SKM-1 treated with dmso at 0.1 percent for 144 hours (cell line): ENCODE measurements at regions not wholly inside any gene's neighbourhood (a gene's known extent, or its start where the extent isn't known, plus 50 kb on each side); places are given as distances from the start of the nearest gene placed in this dataset.
"Not testable (repeated sequence)": the region's sequence is repeated elsewhere in the genome, so short reads cannot be mapped to it uniquely, and the experiment has no call there.

Experiments used
- DNase-seq: peaks from one replicate; lab custom pipeline; 2025; ENCODE audit not compliant: unreplicated experiment; lab: John Stamatoyannopoulos, UW

DNA sequence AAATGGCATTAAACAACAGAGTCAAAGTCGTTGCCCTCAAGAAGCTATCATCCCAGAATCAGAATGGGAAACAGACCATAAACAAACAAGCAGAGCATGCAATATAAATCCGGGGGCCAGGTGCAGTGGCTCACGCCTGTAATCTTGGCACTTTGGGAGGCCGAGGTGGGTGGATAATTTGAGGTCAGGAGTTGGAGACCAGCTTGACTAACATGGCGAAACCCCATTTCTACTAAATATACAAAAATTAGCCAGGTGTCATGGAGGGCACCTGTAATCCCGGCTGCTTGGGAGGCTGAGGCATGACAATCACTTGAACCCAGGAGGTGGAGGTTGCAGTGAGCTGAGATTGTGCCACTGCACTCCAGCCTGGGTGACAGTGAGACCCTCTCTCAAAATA, 249.8 kb downstream of the CYRIA start:
- DNase-seq: not testable (repeated sequence)

DNA sequence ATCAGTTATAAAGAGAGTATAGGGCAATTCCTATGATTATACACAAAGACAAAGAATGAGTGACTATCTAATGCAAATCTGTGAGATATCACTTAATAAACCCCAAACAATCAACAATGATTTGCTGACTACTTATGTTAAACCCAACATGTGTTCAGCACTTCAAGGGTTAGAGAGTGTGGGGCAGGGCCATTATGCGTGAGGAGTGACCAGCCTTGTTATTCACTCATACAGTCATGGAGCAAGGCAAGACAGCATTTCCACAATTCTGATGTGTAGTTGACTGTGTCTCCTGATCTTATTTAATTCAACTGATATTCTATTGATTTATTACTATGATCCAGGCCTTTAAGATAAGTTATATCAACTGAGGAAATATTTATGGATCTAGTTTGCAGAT, 251.7 kb downstream of the CYRIA start:
- no peak for DNase-seq

DNA sequence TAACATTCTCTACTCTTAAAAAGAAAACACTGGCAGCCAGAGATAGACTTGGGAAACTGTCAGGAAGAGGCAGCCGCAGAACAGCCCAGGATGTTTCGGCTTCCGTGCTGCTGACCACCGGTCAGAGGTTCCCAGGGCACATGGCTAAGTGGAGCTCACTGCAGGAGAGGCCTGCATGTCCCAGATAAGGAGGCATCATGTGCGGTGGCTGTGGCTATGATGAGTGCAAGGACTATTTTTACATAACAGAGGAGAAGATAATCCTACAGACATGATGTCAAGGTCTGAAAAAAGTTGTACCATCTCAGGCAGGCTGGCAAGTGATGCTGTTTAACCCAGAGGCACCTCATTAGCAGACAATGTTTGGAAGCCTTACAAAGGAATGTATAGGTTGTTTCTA, 252.3 kb downstream of the CYRIA start:
- no peak for DNase-seq

DNA sequence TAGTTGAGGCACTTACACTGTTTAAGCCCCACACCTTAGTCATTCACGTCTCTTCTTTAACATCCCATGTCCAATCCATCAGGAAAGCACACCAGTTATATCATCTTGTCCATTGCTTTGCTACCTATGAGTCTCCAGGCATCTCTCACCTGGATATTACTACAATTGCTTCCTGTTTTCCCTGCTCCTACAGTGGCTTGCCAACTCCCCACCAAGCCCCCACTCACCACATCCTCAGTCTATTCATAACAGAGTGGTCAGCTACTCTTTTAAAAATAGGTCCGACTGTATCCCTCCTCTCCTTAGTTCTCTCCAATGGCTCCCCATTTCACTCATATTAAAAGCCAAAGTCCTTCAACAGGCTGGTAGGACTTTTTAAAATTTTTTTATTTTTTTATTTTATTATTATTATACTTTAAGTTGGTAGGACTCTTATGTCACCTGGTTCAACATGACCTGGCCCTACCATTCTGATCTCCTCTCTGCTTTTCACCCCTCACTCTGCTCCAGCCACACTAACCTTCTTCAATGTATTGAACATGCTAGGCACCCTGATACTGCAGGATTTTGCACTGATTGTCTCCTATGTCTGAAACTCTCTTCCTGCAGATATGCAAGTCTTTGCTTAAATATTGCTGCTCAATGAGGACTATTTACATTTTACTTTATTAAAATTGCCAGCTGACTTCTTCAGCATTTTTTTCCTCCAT, 253.2 kb downstream of the CYRIA start:
- no peak for DNase-seq

DNA sequence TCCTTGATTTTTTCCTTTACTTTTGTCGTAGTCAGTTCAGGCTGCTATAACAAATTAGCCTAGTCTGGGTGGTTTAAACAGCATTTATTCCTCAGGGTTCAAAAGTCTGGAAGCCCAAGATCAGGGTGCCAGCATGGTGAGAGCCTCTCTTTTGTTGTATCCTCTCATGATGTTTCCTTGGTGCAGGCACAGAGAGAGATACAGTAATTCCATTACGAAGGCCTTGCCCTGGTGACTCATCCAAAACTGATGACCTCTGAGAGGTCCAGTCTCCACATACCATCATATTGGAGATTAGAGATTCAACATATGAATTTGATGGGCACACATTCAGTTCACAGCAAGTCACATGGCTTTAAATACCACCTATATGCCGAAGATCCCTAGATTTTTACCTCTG, 253.8 kb downstream of the CYRIA start:
- DNase-seq: no peak

DNA sequence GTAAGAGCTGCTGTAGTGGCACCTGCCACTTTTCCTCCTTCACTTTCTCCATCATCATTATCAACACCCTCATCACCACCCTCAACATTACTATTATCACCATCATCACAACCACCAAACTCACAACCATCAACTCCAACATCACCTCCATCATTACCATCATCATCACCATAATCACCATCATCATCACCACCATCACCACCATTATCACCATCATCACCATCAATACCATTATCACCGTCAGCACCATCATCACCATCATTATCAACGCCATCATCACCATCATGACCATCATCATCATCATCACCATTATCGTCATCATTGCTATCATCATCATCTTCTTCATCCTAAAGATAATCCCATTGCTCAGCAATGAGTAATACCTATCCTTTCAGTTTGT, 255.8 kb downstream of the CYRIA start:
- DNase-seq: no peak

DNA sequence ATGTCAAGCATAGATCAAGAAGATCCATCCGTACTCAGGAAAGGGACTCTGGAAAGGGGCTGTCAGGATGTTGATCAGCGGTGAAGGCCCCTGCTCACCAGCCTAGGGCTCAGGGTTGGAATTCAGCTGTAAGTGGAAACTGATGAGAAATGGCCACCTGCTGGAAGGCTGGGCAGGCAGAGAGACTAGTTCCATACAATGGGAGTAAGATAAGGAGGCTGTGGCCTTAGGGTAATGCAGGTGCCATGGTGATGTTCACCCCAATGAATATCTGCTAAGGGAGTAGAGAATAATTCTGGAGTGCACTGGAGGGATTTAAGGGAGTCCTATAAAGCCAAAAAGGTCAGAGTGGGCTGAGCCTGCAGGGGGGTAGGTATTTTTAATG, 256.6 kb downstream of the CYRIA start:
- no peak for DNase-seq

DNA sequence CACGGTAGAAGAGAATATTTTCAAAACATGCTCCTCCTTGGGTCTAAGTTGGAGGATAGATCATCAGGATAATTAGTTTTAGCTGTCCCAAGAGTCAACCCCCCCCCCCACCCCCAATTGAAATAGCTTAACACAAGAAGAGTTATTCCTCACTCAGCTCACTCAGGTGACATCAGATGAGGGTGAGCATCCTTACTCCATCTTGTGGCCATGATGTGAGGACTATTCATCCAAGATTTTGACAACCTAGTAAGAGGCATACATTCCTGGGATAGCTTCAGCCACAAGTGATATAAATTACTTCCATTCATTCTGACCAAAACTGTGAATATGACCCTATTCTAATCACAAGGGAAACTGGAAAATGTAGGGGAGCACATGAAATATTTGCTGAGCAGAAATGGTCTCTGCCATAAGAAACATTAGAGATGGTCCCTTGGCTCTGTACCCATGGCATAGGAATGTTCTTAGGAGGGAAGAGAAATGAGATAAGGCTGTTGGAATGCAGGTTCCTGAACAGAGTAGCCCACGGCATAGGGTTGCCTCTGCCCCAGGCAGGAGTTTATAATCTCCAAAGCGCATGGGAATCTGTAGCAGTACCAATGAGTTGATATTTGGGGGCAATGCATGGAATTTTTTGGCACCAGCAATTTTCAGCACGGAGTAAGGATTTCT, 257.2 kb downstream of the CYRIA start:
- DNase-seq: no peak

DNA sequence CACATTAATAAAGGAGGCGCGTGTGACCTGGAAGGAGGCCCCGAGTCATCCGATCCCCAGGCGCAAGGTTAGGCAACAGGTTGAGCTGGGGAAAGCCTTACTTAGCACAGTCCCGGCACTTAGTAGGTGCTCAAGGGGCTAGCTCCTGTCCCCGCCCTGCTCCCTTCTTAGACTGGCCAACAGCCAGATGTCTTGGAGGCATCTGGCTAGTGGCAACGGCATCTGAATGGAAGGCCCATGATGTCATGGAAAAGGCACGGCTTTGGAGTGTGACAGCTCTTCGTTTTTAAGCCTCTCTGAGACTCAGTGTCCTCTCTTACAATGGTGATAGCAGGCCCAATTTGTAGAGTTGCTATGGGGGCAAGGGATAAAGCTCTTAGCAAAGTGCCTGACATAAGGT, 258.3 kb downstream of the CYRIA start:
- no peak for DNase-seq

DNA sequence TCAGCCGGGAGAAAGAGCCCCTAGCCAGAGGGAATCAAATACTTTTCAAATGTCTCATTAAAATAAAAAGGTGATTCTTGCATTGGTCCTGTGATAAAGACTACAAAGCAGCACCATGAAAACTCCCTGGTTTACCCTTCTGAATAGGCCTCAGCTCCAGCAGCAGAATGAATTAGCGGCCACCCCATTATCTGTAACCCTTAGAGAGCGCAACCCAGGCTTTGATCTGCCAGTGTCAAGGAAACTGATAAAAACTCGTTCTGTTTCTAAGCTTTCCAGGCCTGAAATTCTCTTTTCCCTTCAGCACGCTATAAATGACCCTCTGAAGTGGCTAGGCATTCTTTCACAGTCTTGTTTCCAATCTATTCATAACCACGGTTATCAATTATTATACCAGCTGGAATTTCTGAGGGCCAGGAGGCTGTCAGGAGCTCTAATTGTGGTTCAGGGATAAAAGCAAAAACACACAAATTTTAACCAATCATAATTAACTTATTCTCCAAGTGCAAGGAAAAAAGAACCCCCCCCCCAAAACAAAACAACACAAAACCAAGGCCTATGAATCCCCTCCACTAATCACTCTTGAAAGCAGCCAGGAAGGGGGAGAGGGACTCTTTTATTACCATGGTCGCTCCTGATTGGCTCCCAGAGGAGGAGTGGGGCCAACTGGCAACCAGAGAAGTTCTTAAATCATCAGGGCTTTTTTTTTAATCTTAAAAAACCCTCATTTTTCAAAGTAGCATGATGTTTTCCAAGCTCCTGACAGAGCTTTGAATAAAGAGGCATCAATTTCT, 258.9 kb downstream of the CYRIA start:
- no peak for DNase-seq

DNA sequence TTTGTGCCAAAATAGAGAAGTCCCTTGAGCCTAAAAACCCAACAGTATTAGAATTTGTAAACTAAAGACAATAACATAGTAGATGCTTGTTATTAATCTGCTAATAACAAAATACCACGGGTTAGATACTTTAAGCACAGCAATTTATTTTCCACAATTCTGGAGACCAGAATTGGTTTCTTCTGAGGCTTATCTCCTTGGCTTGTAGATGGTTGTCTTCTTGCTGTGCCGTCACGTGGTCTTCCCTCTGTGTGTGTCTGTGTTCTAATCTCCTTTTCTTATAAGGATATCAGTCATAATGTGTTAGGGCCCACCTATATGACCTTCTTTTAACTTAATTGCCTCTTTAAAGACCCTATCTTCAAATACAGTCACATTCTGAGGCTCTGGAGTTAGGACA, 260.1 kb downstream of the CYRIA start:
- no peak for DNase-seq

DNA sequence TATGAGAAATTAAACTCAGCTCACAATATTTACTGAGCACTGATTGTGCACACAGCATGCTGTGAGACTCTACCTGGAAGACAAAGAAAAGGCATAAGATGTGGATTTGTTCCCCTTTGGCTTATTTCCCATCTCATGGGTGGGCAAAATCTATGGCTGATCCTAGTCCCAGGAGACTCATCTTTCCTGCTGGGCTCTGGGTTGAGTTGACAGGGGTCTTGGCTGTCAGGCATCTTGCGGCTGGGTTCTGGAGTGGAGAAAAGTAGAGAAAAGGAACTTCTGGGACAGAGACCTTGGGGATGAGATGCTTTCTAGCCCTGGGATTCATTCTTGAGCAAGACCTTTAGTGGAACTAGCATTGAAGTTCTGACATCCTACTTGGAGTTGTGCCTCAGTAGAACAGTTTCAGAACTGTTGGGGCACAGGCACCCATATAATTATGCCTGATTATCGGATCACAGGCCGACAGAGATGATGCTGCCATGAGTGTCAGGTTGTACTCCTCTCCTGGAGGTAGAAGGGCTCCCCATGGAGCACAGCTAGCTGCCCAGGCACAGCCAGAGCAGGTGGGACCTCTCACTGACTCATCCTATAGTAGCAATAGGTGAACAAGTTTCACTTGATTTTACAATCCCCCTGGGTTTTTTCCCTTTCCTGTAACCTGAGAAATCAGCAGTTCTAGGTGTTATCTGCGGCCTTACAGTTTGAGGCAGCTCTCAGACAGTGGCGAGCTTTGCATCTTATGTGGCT, 260.9 kb downstream of the CYRIA start:
- DNase-seq: no peak

DNA sequence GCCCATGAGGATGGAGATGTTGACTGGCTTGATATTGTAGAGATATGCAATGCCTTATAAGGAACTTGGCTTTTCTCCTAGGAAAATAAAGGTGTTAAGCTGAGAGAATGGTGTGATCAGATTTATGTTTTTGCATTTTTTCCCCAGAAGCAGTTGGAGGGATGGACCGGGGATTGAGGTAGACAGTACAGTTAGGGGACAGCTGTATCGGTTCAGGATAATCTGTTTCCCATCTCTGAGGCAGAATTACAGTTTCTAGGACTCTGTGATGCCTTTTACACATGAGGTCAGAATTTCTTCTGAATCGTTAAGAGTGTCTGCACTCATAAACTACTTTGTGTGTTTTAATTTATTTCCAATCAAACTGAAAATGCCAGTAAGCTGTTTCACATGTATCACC, 261.5 kb downstream of the CYRIA start:
- DNase-seq: no peak

DNA sequence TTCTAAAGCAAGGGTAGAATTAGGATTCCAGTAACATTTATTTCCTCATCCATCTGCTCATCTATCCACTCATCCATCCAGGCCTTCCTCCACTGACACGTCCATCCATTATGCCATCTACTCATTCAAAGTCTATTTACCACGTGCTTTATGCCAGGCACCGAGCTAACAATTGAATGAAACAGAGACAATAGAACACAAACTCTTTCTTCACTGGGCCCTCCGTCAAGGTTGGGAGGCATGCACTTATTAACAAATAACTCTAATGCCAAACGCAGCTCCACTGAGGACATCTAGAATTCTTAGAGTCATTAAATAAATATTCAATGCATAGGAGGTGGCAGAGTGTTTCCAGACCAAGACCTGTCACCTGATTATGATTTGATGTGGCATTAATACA, 262.7 kb downstream of the CYRIA start:
- DNase-seq: no peak

DNA sequence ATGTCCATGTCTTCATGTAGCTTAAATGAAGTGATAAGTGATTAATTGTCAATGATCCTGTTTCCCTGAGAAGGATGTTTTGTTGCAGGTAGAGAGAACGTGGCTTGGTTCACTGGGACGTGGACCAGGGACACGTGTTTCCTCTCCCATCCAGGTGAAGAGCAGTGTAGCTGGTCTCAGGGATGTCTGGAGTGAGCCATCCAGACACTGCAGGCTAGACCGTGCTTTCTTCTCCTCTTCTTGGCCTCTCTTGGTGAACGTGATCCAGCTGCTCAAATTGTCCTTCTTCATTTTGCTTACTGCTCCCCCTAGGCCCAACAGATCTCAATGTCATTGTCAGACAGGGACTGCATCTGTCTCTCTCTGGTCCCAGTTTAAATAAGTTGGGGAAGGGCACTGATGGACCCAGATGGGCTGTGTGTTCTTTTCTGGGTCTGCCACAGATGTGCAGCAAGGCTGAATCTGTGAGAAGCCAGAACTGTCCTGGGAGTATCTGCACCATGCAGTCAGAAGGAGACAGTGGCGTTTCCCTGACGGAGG, 263.8 kb downstream of the CYRIA start:
- DNase-seq: no peak

DNA sequence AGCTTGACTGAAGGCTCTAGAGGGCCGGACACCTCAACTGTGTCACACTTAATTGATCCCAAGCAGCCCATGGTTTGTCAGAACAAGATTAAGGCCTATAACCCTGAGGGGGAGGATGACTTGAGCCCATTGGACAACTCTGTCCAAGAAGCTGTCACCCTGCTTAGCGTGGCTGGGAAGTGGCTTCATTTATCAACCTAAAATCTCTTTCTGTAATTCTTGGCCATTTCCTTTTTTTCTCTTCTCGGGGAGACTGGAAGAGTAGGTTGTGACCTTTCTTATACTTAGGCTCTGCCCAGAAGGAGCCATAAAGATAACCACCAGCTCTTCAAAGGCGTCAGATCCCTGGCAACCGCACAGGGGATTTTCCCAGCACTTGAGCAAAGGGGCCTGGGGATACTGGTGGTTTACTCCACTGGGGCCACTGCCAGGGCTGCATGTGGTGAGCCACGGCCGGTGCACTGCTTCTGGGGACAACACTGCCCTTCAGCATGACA, 265.5 kb downstream of the CYRIA start:
- no peak for DNase-seq

DNA sequence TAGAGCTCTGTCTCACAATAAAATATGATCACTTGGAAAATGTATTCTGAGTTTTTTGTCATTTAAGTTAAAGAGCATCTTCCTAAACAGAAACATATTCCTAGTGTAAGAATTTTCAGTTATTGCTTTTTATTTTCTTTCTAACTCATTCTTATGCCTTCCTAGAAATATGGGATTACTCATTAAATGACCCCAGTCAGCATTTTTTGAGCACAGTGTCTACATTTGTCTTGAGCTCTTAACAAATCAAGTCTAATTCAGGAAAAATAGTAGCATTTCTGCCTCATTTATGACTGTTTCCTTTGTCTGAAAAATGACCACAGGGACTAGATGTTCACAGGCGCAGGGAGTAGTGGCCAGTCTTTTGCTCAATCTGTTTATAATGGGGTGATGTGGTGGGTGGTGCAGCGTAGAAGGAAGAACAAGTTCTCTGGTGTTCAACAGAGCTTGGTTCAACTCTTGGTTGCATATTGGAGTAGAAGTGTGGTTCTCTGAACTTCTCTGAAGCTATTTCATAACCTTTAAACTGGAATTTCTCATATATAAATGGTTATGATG, 267.1 kb downstream of the CYRIA start:
- no peak for DNase-seq

DNA sequence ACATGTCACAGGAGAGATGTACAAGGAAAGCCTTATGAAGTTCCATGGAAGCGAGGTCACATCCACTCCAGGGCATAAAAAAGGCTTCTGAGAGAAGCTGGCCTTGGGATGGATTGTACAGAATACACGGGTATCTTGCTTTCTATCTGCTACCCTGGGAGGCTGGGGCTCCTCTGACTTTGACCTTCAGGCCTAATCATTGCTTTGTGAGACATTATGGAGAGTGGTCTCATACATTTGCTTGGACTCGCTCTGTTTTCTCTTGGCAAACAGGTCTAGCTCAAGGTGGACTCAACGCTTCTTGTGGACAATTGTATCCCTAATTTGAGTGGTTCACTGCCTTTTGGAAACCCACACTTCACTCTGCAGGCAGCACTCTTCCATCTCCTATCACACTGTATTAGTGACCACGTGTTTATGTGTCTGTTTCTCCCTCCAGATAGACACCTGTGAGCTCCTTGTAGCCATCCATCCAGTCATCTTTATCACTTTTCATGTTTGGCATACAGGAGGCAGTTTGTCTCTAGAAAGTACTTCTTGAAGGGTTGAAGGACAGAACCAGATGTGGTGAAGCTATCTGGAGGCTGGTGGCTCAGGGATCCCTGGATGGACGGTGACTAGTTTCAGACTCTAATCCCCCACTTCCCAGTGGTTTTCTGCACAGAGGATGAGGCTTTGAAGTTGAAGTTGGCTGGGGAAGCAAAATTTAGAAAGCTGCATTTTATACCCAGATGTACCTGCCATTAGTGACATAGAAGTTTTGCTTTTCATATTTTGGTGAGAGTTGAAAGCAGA, 267.8 kb downstream of the CYRIA start:
- no peak for DNase-seq

DNA sequence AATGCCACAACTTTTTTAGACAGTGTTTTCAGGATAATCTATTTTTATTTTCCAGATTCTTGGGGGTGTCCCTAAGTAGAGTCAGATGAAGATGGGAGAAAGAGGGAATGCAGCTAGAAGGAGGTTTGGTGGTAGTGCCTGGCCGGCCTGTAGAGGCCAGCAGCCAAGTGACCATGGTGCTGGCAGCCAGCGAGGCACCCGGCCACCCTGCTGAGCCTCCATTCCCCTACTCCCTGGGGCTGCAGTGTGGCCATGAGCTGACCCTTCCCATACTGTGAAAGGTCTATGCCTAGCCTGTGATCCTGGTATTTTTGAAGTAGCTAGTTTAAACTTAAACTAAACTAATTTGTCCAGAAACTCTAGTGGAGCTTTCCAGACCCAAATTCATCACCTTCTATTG, 268.6 kb downstream of the CYRIA start:
- no peak for DNase-seq

DNA sequence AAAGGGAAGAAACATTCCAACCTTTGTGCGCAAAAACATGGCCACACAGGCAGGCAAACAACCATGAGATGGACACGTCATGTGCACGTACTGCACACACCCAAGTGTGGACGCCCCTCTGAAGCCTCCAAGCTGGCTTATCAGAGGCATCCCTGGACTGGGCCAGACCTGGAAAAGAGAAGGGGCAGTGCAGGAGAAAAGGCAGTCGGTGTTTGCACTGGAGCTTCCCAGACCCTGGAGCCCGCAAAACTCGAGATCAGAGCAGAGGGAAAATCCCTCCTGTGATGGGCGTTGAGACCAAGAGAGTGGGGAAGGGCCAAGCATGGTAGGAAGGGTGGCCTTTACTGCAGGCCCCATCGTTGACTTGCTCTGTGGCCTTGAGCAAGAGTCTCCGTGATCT, 269.5 kb downstream of the CYRIA start:
- no peak for DNase-seq
